T-cell (primary cell): ENCODE measurements at regions not wholly inside any gene's neighbourhood (a gene's known extent, or its start where the extent isn't known, plus 50 kb on each side); places are given as distances from the start of the nearest gene placed in this dataset.

Experiments used
- ATAC-seq, 4 experiments: fragments of 200-7000 bp in 3 of 4; fragments of 150-1000 bp in 1 of 4; cut with Tn5 transposase; replicated peaks in 1 of 4; 1 replicate in 3 of 4; 2 replicates in 1 of 4; pipeline ENCODE4 v1.10.0; 2021; ENCODE audit warnings: moderate library complexity in 3 of 4, mild to moderate bottlenecking in 2 of 4, moderate number of reproducible peaks in 1 of 4
- CTCF ChIA-PET, 2 donors: fragments of 300-600 bp; sonication (Branson Sonifier 250); formaldehyde crosslinking; loops; one replicate each; lab custom pipeline; 2022; ENCODE audit warnings: antibody characterized with exemption in 2 of 2; lab: Charles Lee
- POLR2A ChIA-PET, 2 donors: fragments of 300-600 bp; sonication (Branson Sonifier 250); formaldehyde crosslinking; loops; one replicate each; lab custom pipeline; 2022; ENCODE audit warnings: antibody characterized with exemption in 2 of 2; lab: Charles Lee
- DNase-seq, 35 experiments: peaks; one replicate each; pipeline versions ENCODE4 v3.0.0 to v3.0.0-alpha.2; 2013 to 2023
- H3K27ac ChIP-seq: one replicate; pipeline ENCODE4 v1.5.1; 2013; ENCODE audit warnings: low read length
- H3K27me3 ChIP-seq, 2 experiments: replicated peaks in 1 of 2; 1 replicate in 1 of 2; 2 replicates in 1 of 2; pipeline versions ENCODE4 v1.6.1 to v1.7.0; 2013; ENCODE audit warnings: low read length in 1 of 2, mixed read lengths in 1 of 2; ENCODE audit not compliant: control insufficient read depth in 2 of 2, insufficient read depth in 2 of 2; ENCODE audit errors: extremely low read depth in 1 of 2
- H3K36me3 ChIP-seq, 2 donors: 1 replicate in 1 of 2; 2 replicates in 1 of 2; pipeline versions ENCODE4 v1.6.1 to v1.7.0; 2013; ENCODE audit warnings: low read length in 1 of 2; ENCODE audit not compliant: control insufficient read depth in 2 of 2, insufficient read depth in 1 of 2; ENCODE audit errors: extremely low read depth in 1 of 2
- H3K4me1 ChIP-seq, 2 experiments: 1 replicate in 1 of 2; 2 replicates in 1 of 2; pipeline versions ENCODE4 v1.6.1 to v1.7.0; 2013; ENCODE audit warnings: low read length in 2 of 2, mixed read lengths in 1 of 2; ENCODE audit not compliant: insufficient read depth in 2 of 2, control insufficient read depth in 1 of 2; ENCODE audit errors: extremely low read depth in 1 of 2
- H3K4me3 ChIP-seq, 2 donors: 1 replicate in 1 of 2; 2 replicates in 1 of 2; pipeline versions ENCODE4 v1.5.1 to v1.7.0; 2013; ENCODE audit warnings: mild to moderate bottlenecking in 2 of 2, low read length in 1 of 2, moderate library complexity in 1 of 2; ENCODE audit not compliant: control insufficient read depth in 1 of 2; ENCODE audit errors: extremely low read depth in 1 of 2
- H3K9me3 ChIP-seq: 2 replicates; pipeline ENCODE4 v1.7.0; 2013
- H3K27ac Mint-ChIP-seq, 2 donors: one replicate each; pipeline ENCODE4 v1.8.0; 2020 to 2021; ENCODE audit warnings: mild to moderate bottlenecking in 2 of 2, mixed read lengths in 2 of 2
- H3K27me3 Mint-ChIP-seq, 2 donors: one replicate each; pipeline ENCODE4 v1.8.0; 2021 to 2022; ENCODE audit warnings: mixed read lengths in 2 of 2
- H3K36me3 Mint-ChIP-seq: one replicate; pipeline ENCODE4 v1.8.0; 2021; ENCODE audit warnings: mixed read lengths
- H3K4me1 Mint-ChIP-seq, 3 donors: one replicate each; pipeline ENCODE4 v1.8.0; 2020 to 2022; ENCODE audit warnings: mixed read lengths in 3 of 3, mild to moderate bottlenecking in 1 of 3
- H3K4me3 Mint-ChIP-seq, 3 donors: one replicate each; pipeline ENCODE4 v1.8.0; 2020 to 2022; ENCODE audit warnings: mild to moderate bottlenecking in 3 of 3, mixed read lengths in 3 of 3, moderate library complexity in 3 of 3
- H3K9me3 Mint-ChIP-seq, 3 donors: one replicate each; pipeline ENCODE4 v1.8.0; 2020 to 2022; ENCODE audit warnings: mixed read lengths in 3 of 3
- WGBS: methylation state at CpG from one replicate; pipeline ENCODE4 v1.1.5; 2013; ENCODE audit warnings: missing lambda C conversion rate; ENCODE audit not compliant: insufficient coverage; 5-methylcytosine and 5-hydroxymethylcytosine counted together

DNA sequence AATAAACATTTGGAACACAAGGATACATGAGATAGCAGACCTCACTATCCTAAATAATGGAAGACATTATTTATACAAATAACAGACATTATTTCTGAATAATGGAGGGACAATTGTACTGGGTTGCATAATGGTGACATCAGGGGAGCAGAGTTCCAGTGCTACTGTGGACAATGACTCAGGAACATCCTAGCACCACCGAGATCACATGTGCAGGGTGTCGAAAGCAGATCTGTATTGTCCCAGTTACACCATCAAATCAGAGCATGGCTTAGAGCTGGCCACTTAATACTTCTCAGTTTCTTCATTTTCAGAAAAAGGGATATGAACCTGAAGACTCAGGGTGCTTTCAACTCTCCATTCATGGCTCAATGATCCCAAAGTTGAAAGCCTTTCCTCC is 249.1 kb upstream of the RBMS1 start:
- ChIA-PET POLR2A (interaction anchor here in 1 of 2 donors (0.8 kb wide), 1 partner anchor 45 kb away, joined by 4 read pairs; no protein-coding TSS in a partner anchor), CTCF (no interaction called here)
- Histone ChIP-seq H3K4me3 (no peak overlapping the region), H3K4me1 (peaks cover 0 to 2% of the 10 kb centered on the region in 2 experiments), H3K9me3 (no peaks in the 10 kb centered on the region), H3K27ac (no peak overlapping the region), H3K27me3 (no peaks in the 10 kb centered on the region), H3K36me3 (no peaks in the 10 kb centered on the region)
- Mint-ChIP-seq H3K27me3 (peaks cover 0 to 6% of the 10 kb centered on the region in 2 donors), H3K4me3 (no peak overlapping the region), H3K9me3 (no peaks in the 10 kb centered on the region), H3K36me3 (no peaks in the 10 kb centered on the region), H3K27ac (no peak overlapping the region), H3K4me1 (no peaks in the 10 kb centered on the region)
- ATAC-seq (no peak), DNase-seq (no peak)
- WGBS = 92% methylated on average over 2 of the region's 2 CpGs

DNA sequence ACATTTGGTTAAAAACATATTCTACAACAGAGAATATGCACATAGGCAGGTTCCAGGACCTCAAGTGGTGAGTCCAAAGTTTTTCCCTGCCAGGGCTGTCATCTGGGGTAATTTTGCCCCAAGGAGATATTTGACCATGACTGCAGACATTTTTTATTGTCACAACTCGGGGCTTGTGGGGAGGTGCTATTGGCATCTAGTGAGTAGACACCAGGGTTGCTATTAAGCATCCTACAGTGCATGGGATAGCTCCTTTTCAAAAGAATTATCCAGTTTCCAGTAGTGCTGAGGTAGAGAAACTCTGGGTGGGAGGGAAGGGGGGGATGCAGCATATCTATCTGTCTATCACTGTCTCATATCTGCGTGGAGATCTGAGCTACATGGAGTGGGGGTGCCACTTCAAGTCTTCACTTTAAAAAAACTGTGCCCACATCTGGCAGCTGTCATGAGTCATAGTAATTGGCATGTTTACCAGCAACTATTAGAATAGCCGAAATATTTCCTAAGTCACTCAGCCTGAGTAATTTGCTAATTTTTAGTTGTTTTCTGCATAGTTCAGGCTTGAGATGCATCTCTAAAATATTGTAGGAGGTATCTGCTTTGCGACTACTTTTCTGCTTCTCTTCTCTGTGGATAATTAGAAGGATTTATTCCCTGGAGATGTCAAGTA is 254.0 kb upstream of the RBMS1 start:
- Histone ChIP-seq H3K4me1 (no peaks in the 10 kb centered on the region), H3K4me3 (no peak overlapping the region), H3K27me3 (no peaks in the 10 kb centered on the region), H3K9me3 (no peaks in the 10 kb centered on the region), H3K36me3 (no peaks in the 10 kb centered on the region), H3K27ac (no peak overlapping the region)
- POLR2A ChIA-PET = no interaction called here
- peaks cover 0 to 9% of the 10 kb centered on the region in 2 donors for H3K27me3 Mint-ChIP-seq
- no peaks in the 10 kb centered on the region for H3K9me3 Mint-ChIP-seq
- no CpG with 5 or more reads among the region's 4 CpGs for WGBS
- no peak for DNase-seq
- no peaks in the 10 kb centered on the region for H3K36me3 Mint-ChIP-seq
- no peak overlapping the region for H3K4me3 Mint-ChIP-seq
- H3K27ac Mint-ChIP-seq = no peak overlapping the region
- CTCF ChIA-PET = no interaction called here
- peaks cover 0 to 2% (median 0%) of the 10 kb centered on the region in 3 donors for H3K4me1 Mint-ChIP-seq
- ATAC-seq = no peak

DNA sequence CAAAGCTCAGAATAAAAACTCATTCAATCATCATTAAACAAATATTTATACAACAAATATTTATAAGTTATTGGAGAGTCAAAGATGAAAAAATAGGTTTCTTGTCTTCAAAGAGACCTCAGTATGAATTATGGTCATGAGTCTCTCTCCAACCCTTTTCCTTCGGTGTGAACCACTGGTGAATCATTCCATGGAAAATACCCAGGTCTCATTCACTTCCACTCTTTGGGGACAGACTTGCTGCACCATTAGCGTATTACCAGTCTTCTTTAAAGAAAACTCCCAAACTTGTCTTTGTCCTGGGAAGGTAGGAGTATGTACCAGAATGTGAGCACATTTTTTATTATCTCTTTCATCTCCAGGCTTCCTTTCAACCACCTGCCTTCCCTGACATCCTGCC is 257.4 kb upstream of the RBMS1 start:
- H3K27me3 Mint-ChIP-seq = peaks cover 0 to 3% of the 10 kb centered on the region in 2 donors
- H3K4me3 Mint-ChIP-seq = no peak overlapping the region
- ChIA-PET CTCF (no interaction called here), POLR2A (interaction anchor here in 1 of 2 donors (0.6 kb wide), 1 partner anchor 147 kb away, joined by 3 read pairs; no protein-coding TSS in a partner anchor)
- H3K36me3 Mint-ChIP-seq = no peaks in the 10 kb centered on the region
- Histone ChIP-seq H3K36me3 (no peaks in the 10 kb centered on the region), H3K4me3 (no peak overlapping the region), H3K27ac (no peak overlapping the region), H3K9me3 (no peaks in the 10 kb centered on the region), H3K27me3 (no peaks in the 10 kb centered on the region), H3K4me1 (no peaks in the 10 kb centered on the region)
- DNase-seq (no peak), ATAC-seq (no peak)
- no CpG with 5 or more reads among the region's 2 CpGs for WGBS
- H3K9me3 Mint-ChIP-seq = peaks cover 5 to 15% (median 8%) of the 10 kb centered on the region in 3 donors
- H3K27ac Mint-ChIP-seq = no peak overlapping the region
- H3K4me1 Mint-ChIP-seq = peaks cover 0 to 2% (median 0%) of the 10 kb centered on the region in 3 donors

- Mint-ChIP-seq H3K27ac (no peak overlapping the region), H3K4me3 (no peak overlapping the region), H3K4me1 (peaks cover 0 to 2% (median 0%) of the 10 kb centered on the region in 3 donors), H3K9me3 (peaks cover 5 to 15% (median 8%) of the 10 kb centered on the region in 3 donors), H3K27me3 (peaks cover 0 to 3% of the 10 kb centered on the region in 2 donors), H3K36me3 (no peaks in the 10 kb centered on the region)
- ATAC-seq (no peak), DNase-seq (no peak)
- POLR2A ChIA-PET = no interaction called here
- no peaks in the 10 kb centered on the region for H3K36me3 ChIP-seq
- no peak overlapping the region for H3K27ac ChIP-seq
- H3K4me3 ChIP-seq = no peak overlapping the region
- CTCF ChIA-PET = no interaction called here
- no CpG with 5 or more reads among the region's 3 CpGs for WGBS
- H3K4me1 ChIP-seq = no peaks in the 10 kb centered on the region
- H3K9me3 ChIP-seq = no peaks in the 10 kb centered on the region
- H3K27me3 ChIP-seq = no peaks in the 10 kb centered on the region
These were observed 259.1 kb upstream of the RBMS1 start for GRCh38 chr2:160752475-160753330.

DNA sequence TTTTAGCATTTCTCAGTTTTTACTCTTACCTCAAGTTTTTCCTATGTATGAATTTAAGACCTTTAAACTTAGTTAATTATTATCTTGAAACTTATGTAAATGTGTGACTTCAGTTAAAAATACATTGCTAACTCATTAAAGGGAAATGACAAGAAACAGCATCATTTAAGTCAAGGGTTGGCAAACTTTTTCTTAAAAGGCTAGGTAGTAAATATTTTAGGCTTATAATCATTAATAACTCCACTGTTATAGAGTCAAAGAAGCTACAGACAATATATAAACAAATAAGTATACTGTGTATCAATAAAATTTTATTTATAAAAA is 259.7 kb upstream of the RBMS1 start:
- no peak overlapping the region for H3K4me3 ChIP-seq
- Mint-ChIP-seq H3K9me3 (peaks cover 5 to 15% (median 8%) of the 10 kb centered on the region in 3 donors), H3K36me3 (no peaks in the 10 kb centered on the region), H3K27ac (no peak overlapping the region), H3K4me3 (no peak overlapping the region), H3K27me3 (peaks cover 0 to 3% of the 10 kb centered on the region in 2 donors), H3K4me1 (peaks cover 0 to 2% (median 0%) of the 10 kb centered on the region in 3 donors)
- H3K4me1 ChIP-seq = no peaks in the 10 kb centered on the region
- DNase-seq (no peak), ATAC-seq (no peak)
- no peak overlapping the region for H3K27ac ChIP-seq
- no peaks in the 10 kb centered on the region for H3K27me3 ChIP-seq
- ChIA-PET POLR2A (no interaction called here), CTCF (no interaction called here)
- no peaks in the 10 kb centered on the region for H3K9me3 ChIP-seq
- no peaks in the 10 kb centered on the region for H3K36me3 ChIP-seq

DNA sequence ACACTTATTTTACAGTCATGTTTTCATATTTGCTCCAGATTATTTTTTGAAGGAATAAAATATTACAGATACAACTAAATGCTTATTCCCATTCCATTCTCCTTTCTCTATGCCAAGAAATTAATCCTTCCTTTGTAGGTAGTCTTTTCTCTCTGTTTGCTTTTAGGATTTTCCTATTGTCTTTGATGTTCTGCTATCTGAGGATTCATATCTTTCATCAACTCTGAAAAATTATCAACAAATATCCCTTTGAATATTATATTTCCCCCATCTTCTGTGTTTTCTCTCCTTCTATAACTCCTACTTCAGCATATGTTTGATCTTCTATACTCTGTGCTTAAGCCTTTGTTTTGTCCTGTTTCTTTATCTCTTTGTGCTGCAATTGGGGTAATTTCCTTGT is 260.4 kb upstream of the RBMS1 start:
- ChIA-PET CTCF (no interaction called here), POLR2A (interaction anchor here in 1 of 2 donors (0.6 kb wide), 1 partner anchor 273 kb away, joined by 3 read pairs; no protein-coding TSS in a partner anchor)
- H3K27ac Mint-ChIP-seq = no peak overlapping the region
- ATAC-seq (no peak), DNase-seq (no peak)
- H3K27me3 Mint-ChIP-seq = peaks cover 0 to 3% of the 10 kb centered on the region in 2 donors
- peaks cover 0 to 2% (median 0%) of the 10 kb centered on the region in 3 donors for H3K4me1 Mint-ChIP-seq
- no peaks in the 10 kb centered on the region for H3K36me3 ChIP-seq
- H3K27me3 ChIP-seq = no peaks in the 10 kb centered on the region
- peaks cover 5 to 15% (median 8%) of the 10 kb centered on the region in 3 donors for H3K9me3 Mint-ChIP-seq
- no peaks in the 10 kb centered on the region for H3K9me3 ChIP-seq
- no peaks in the 10 kb centered on the region for H3K4me1 ChIP-seq
- no peak overlapping the region for H3K4me3 Mint-ChIP-seq
- H3K4me3 ChIP-seq = no peak overlapping the region
- no peaks in the 10 kb centered on the region for H3K36me3 Mint-ChIP-seq
- no peak overlapping the region for H3K27ac ChIP-seq
